Raji (cell line): ENCODE measurements at regions not wholly inside any gene's neighbourhood (a gene's known extent, or its start where the extent isn't known, plus 50 kb on each side); places are given as distances from the start of the nearest gene placed in this dataset.

Experiments
- POLR2A ChIP-seq: IDR thresholded peaks from 2 replicates; pipeline ENCODE4 v1.6.1; 2011; ENCODE audit warnings: low read depth, low read length, control low read depth; ENCODE audit not compliant: insufficient read depth

GRCh38 chr7:25945608-25946007 lies 206.4 kb upstream of the NFE2L3 start:
- TF ChIP-seq POLR2A = no peak

GRCh38 chr7:25946181-25946580 lies 205.8 kb upstream of the NFE2L3 start:
- no peak for TF ChIP-seq POLR2A

GRCh38 chr7:25947669-25948516 lies 204.1 kb upstream of the NFE2L3 start:
- no peak for TF ChIP-seq POLR2A

- TF ChIP-seq POLR2A = no peak
These were observed 202.1 kb upstream of the NFE2L3 start for GRCh38 chr7:25949736-25950487.

- TF ChIP-seq POLR2A = peak; percentile 55
These were observed 201.2 kb upstream of the NFE2L3 start for GRCh38 chr7:25950488-25951413.

- no peak for TF ChIP-seq POLR2A
These were observed 200.4 kb upstream of the NFE2L3 start for GRCh38 chr7:25951414-25952260.

- TF ChIP-seq POLR2A = no peak
These were observed 199.5 kb upstream of the NFE2L3 start for GRCh38 chr7:25952261-25953057.

GRCh38 chr7:25953859-25954258 lies 198.1 kb upstream of the NFE2L3 start:
- no peak for TF ChIP-seq POLR2A

GRCh38 chr7:25954395-25954794 lies 197.6 kb upstream of the NFE2L3 start:
- TF ChIP-seq POLR2A = no peak

GRCh38 chr7:25959168-25959734 lies 192.7 kb upstream of the NFE2L3 start:
- no peak for TF ChIP-seq POLR2A

GRCh38 chr7:25963733-25964132 lies 188.3 kb upstream of the NFE2L3 start:
- no peak for TF ChIP-seq POLR2A

- TF ChIP-seq POLR2A = peak; percentile 43; the same call in 1 of the 2 replicates
These were observed 187.5 kb upstream of the NFE2L3 start for GRCh38 chr7:25964483-25964991.
